Testis (tissue), 2 donors: ENCODE measurements at regions not wholly inside any gene's neighbourhood (a gene's known extent, or its start where the extent isn't known, plus 50 kb on each side); places are given as distances from the start of the nearest gene placed in this dataset.

ENCODE experiments used
- DNase-seq: peaks from one replicate; pipeline ENCODE4 v3.0.0-alpha.2; 2019
- H3K27ac ChIP-seq, 2 donors: fragments of 200-600 bp; sonication (generic); one replicate each; pipeline ENCODE4 v1.5.1; 2019
- H3K27me3 ChIP-seq: fragments of 200-600 bp; sonication (generic); one replicate; pipeline ENCODE4 v1.5.1; 2019
- H3K36me3 ChIP-seq: fragments of 200-600 bp; sonication (generic); one replicate; pipeline ENCODE4 v1.5.1; 2017; ENCODE audit warnings: low read depth; ENCODE audit errors: missing control alignments
- H3K4me1 ChIP-seq: fragments of 200-600 bp; sonication (generic); one replicate; pipeline ENCODE4 v1.5.1; 2019
- H3K4me3 ChIP-seq, 2 donors: fragments of 200-600 bp; sonication (generic); one replicate each; pipeline ENCODE4 v1.5.1; 2017 to 2019
- H3K9me3 ChIP-seq: fragments of 200-600 bp; sonication (generic); one replicate; pipeline ENCODE4 v1.5.1; 2017
- POLR2A ChIP-seq: fragments of 450-650 bp; IDR thresholded peaks from one replicate; pipeline ENCODE4 v1.6.1; 2017; ENCODE audit warnings: antibody characterized with exemption, mild to moderate bottlenecking, moderate library complexity
- WGBS, 2 donors: methylation state at CpG; one replicate each; pipeline ENCODE4 v1.1.5; 2018; 5-methylcytosine and 5-hydroxymethylcytosine counted together
- intact Hi-C: fragments of 100-400 bp; cut with DNase I; formaldehyde crosslinking; loops from one replicate; pipeline ENCODE4 v1.15.1; 2023; ENCODE audit warnings: low total_unique reads
- TF ChIP-seq, protein P1 (sequence below), 3 experiments: fragments of 450-650 bp in 2 of 3; fragments of 200-600 bp in 1 of 3; sonication (generic) in 1 of 3; IDR thresholded peaks; one replicate each; pipeline ENCODE4 v1.5.1; 2016 to 2019; ENCODE audit warnings: antibody characterized with exemption in 3 of 3, mild to moderate bottlenecking in 2 of 3, moderate library complexity in 1 of 3

DNA sequence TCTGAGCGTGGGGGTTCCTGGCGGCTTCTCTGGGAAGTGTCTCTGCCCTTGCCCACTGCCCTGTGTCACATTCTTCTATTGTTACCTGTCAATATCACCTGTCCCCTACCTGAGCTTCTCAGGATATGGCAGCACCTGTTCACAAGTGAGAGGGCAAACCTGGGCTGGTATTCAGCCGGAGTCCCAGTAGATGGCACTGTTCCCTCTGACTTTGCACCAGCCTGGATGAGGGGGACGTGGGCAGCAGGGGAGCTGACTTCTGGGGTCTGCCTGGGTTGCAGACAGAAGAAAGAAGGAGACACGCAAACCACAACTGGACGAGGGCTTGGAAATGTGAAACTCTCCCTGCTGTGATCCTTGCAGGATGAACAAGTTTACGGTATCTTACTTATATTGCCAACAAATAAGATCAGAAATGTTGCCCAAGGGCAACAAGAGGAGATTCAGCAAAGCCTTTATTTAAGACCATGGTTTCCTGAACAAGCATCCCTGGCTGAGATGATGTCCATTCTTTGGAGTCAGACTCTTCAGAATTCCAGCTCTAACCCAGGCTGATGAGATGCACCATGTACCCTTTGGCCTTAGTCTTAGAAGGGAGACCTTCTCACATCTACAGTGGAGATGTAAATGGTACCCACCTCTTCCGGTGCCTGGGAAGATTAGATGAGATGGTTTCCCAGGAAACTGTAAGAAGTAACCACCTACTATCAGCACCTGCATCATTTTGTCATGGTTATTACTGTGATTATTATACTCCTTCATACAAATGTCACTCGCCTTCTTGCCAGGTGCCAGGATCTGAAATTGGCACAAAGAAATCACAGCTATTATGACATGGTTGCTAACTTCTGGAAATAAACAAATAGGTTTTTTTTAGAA, 400.0 kb upstream of the CDH4 start:
- intact Hi-C loops, result no loop called here
- WGBS, 2 donors, result 66 to 70% methylated on average over 9 of the region's 9 CpGs
- Histone ChIP-seq H3K36me3 (no peaks in the 10 kb centered on the region), H3K27me3 (no peaks in the 10 kb centered on the region), H3K27ac (no peak overlapping the region), H3K4me3 (no peak overlapping the region), H3K4me1 (no peaks in the 10 kb centered on the region), H3K9me3 (no peaks in the 10 kb centered on the region)
- no peak for TF ChIP-seq POLR2A
- TF ChIP-seq, protein P1, sequence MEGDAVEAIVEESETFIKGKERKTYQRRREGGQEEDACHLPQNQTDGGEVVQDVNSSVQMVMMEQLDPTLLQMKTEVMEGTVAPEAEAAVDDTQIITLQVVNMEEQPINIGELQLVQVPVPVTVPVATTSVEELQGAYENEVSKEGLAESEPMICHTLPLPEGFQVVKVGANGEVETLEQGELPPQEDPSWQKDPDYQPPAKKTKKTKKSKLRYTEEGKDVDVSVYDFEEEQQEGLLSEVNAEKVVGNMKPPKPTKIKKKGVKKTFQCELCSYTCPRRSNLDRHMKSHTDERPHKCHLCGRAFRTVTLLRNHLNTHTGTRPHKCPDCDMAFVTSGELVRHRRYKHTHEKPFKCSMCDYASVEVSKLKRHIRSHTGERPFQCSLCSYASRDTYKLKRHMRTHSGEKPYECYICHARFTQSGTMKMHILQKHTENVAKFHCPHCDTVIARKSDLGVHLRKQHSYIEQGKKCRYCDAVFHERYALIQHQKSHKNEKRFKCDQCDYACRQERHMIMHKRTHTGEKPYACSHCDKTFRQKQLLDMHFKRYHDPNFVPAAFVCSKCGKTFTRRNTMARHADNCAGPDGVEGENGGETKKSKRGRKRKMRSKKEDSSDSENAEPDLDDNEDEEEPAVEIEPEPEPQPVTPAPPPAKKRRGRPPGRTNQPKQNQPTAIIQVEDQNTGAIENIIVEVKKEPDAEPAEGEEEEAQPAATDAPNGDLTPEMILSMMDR (IDR thresholded peaks at IDR 0.05), result peak in 2 of 3 experiments; percentile 11 to 24
- peak; percentile 20 for DNase-seq

DNA sequence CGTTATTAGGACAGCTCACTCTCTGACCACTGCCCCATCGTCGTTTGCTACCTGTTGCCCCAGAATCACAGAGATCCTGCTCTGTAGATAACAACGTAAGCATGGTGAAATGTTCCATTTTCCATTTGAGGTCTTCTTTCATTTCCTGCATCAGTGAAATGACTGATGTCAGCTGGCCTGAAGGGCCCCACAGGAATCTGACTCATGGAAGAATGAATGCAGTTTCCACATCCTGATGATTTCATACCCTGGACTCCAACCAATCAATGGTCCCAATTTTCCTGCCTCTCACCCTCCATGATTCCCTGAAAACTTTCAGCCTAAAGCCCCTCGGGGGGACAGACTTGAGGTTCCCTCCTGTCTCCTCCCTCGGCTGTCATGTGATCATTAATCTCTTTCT, 394.4 kb upstream of the CDH4 start:
- intact Hi-C loops, result no loop called here
- no peak for TF ChIP-seq POLR2A
- TF ChIP-seq, protein P1 (IDR thresholded peaks at IDR 0.05), result no peak

DNA sequence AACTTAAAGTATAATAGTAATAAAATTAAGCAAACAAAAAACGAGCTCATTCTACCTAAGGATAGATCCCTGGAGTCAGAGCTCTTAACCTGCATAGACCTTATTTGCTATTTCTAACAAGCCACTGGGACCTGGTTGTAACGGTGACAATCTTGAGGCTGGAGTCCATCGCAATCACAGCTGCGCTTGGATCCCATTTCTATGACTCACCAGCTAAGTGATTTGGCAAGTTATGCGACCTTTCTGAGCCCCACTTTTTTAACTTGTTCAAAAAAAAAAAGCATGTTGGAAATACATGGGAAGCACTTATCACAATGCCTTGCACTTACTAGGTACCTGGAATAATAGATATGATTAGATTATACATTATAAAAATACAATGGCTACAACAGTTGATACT, 389.5 kb upstream of the CDH4 start:
- 84 to 95% methylated on average over 5 of the region's 5 CpGs for WGBS, 2 donors
- no peak overlapping the region for H3K27ac ChIP-seq
- H3K4me1 ChIP-seq, result no peaks in the 10 kb centered on the region
- no peaks in the 10 kb centered on the region for H3K36me3 ChIP-seq
- H3K4me3 ChIP-seq, result no peak overlapping the region
- no peaks in the 10 kb centered on the region for H3K9me3 ChIP-seq
- no peaks in the 10 kb centered on the region for H3K27me3 ChIP-seq
- TF ChIP-seq POLR2A, result no peak
- TF ChIP-seq, protein P1 (IDR thresholded peaks at IDR 0.05), result no peak
- intact Hi-C loops, result no loop called here
- DNase-seq, result no peak

More for the DNA sequence above, 394.4 kb upstream of the CDH4 start:
- H3K27me3 ChIP-seq, result no peaks in the 10 kb centered on the region
- no peaks in the 10 kb centered on the region for H3K36me3 ChIP-seq
- WGBS, 2 donors, result 75 to 78% methylated on average over 6 of the region's 6 CpGs
- no peak overlapping the region for H3K27ac ChIP-seq
- H3K4me1 ChIP-seq, result no peaks in the 10 kb centered on the region
- DNase-seq, result no peak
- no peaks in the 10 kb centered on the region for H3K9me3 ChIP-seq
- no peak overlapping the region for H3K4me3 ChIP-seq

DNA sequence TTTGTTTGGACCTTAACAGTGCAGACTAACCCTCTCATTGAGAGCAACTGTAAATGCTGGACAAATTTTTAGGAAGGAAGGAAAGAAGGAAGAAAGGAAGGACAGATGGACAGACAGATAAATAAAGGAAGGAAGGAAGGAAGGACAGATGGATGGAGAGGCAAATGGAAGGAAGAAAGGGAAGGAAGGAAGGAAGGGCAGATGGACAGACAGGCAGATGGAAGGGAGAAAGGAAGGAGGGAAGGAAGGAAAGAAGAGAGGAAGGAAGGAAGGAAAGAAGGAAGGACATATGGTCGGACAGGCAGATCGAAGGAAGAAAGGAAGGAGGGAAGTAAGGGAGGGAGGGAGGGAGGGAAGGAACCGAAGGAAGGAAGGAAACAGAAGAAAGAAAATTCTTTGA, 388.5 kb upstream of the CDH4 start:
- 74 to 91% methylated on average over 3 of the region's 3 CpGs for WGBS, 2 donors
- no peak overlapping the region for H3K27ac ChIP-seq
- H3K4me3 ChIP-seq, result no peak overlapping the region
- intact Hi-C loops, result no loop called here
- no peaks in the 10 kb centered on the region for H3K27me3 ChIP-seq
- no peak for TF ChIP-seq POLR2A
- TF ChIP-seq, protein P1 (IDR thresholded peaks at IDR 0.05), result no peak
- no peaks in the 10 kb centered on the region for H3K36me3 ChIP-seq
- DNase-seq, result no peak
- H3K4me1 ChIP-seq, result no peaks in the 10 kb centered on the region
- H3K9me3 ChIP-seq, result no peaks in the 10 kb centered on the region

DNA sequence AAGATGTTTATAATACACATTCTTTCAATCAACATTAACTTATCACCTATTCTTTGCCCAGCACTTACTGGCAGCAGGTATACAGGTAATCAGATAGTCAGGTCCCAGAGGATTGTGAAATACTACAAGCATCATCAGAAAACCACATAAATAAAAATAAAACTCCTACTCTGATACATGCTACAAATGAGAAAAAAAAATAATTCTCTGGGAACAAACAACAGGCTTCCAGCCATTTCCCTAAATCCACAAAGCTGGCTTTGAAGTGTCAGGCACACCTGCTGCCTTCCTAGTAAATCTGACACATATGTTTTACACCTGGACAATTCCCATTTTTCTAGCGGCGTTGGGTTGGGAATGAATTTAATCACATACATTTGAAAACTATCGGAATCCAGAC, 384.5 kb upstream of the CDH4 start:
- no peaks in the 10 kb centered on the region for H3K4me1 ChIP-seq
- H3K4me3 ChIP-seq, result no peak overlapping the region
- WGBS, 2 donors, result 59 to 68% methylated on average over 3 of the region's 3 CpGs
- DNase-seq, result no peak
- TF ChIP-seq, protein P1 (IDR thresholded peaks at IDR 0.05), result no peak
- no peak for TF ChIP-seq POLR2A
- no peak overlapping the region for H3K27ac ChIP-seq
- H3K9me3 ChIP-seq, result no peaks in the 10 kb centered on the region
- no peaks in the 10 kb centered on the region for H3K36me3 ChIP-seq
- intact Hi-C loops, result no loop called here
- no peaks in the 10 kb centered on the region for H3K27me3 ChIP-seq
